Dedifferentiated amniotic fluid mesenchymal stem cell (primary cell): ENCODE measurements at regions not wholly inside any gene's neighbourhood (a gene's known extent, or its start where the extent isn't known, plus 50 kb on each side); places are given as distances from the start of the nearest gene placed in this dataset.
"Not testable (repeated sequence)": the region's sequence is repeated elsewhere in the genome, so short reads cannot be mapped to it uniquely, and the experiment has no call there.

Source experiments
- DNase-seq: peaks from one replicate; pipeline ENCODE4 v3.0.0-alpha.2; 2016; ENCODE audit errors: extremely low spot score

GRCh38 chr2:138312061-138312460 lies 189.5 kb upstream of the SPOPL start:
- DNase-seq, result no peak

GRCh38 chr2:138315619-138316018 lies 186.0 kb upstream of the SPOPL start:
- DNase-seq, result not testable (repeated sequence)

GRCh38 chr2:138319616-138320015 lies 182.0 kb upstream of the SPOPL start:
- DNase-seq, result no peak

- DNase-seq, result no peak
Observed at GRCh38 chr2:138321458-138321857, 180.1 kb upstream of the SPOPL start.

GRCh38 chr2:138323382-138324067 lies 178.0 kb upstream of the SPOPL start:
- DNase-seq, result no peak

- DNase-seq, result no peak
Observed at GRCh38 chr2:138324068-138324771, 177.3 kb upstream of the SPOPL start.

- DNase-seq, result no peak
Observed at GRCh38 chr2:138327967-138328366, 173.6 kb upstream of the SPOPL start.

- no peak for DNase-seq
Observed at GRCh38 chr2:138329162-138329561, 172.4 kb upstream of the SPOPL start.

- no peak for DNase-seq
Observed at GRCh38 chr2:138329591-138329990, 172.0 kb upstream of the SPOPL start.

GRCh38 chr2:138333121-138333520 lies 168.4 kb upstream of the SPOPL start:
- no peak for DNase-seq

- DNase-seq, result no peak
Observed at GRCh38 chr2:138333677-138334076, 167.9 kb upstream of the SPOPL start.

GRCh38 chr2:138334323-138334722 lies 167.2 kb upstream of the SPOPL start:
- no peak for DNase-seq

GRCh38 chr2:138335036-138335435 lies 166.5 kb upstream of the SPOPL start:
- no peak for DNase-seq

- no peak for DNase-seq
Observed at GRCh38 chr2:138336146-138336545, 165.4 kb upstream of the SPOPL start.

- no peak for DNase-seq
Observed at GRCh38 chr2:138355244-138355643, 146.3 kb upstream of the SPOPL start.

GRCh38 chr2:138356178-138356577 lies 145.4 kb upstream of the SPOPL start:
- peak; percentile 38 for DNase-seq

- no peak for DNase-seq
Observed at GRCh38 chr2:138359532-138359931, 142.0 kb upstream of the SPOPL start.

- DNase-seq, result no peak
Observed at GRCh38 chr2:138364554-138365162, 136.9 kb upstream of the SPOPL start.

GRCh38 chr2:138365581-138365980 lies 136.0 kb upstream of the SPOPL start:
- DNase-seq, result no peak

GRCh38 chr2:138369856-138370255 lies 131.7 kb upstream of the SPOPL start:
- DNase-seq, result no peak

GRCh38 chr2:138373993-138374408 lies 127.6 kb upstream of the SPOPL start:
- peak; percentile 47 for DNase-seq

- no peak for DNase-seq
Observed at GRCh38 chr2:138381373-138381772, 120.2 kb upstream of the SPOPL start.

- no peak for DNase-seq
Observed at GRCh38 chr2:138382672-138383071, 118.9 kb upstream of the SPOPL start.
